C1 segment of cervical spinal cord (tissue), 14 donors: ENCODE measurements at regions not wholly inside any gene's neighbourhood (a gene's known extent, or its start where the extent isn't known, plus 50 kb on each side); places are given as distances from the start of the nearest gene placed in this dataset.

Experiments used
- DNase-seq, 14 donors: peaks; one replicate each; lab custom pipeline; 2025; lab: John Stamatoyannopoulos, UW

DNA sequence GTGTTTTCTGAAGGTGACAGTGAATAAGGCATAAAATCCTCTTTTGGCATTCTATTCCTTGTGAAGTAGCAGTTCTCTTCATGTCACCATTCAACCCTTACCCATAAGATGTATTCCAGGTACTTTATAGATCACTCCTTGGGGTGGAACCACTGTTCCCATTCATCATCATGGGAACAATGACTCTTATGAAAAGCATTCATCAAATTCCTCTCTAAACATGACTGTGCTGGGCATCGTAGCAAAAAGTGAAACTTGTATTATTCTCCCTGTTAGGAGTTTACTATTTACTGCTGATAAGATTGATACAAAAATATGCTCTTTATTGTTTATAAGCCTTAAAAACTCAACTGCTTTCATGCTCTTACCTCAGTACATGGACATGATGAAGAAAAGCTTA is 793.4 kb downstream of the LIG4 start:
- DNase-seq = no peak

DNA sequence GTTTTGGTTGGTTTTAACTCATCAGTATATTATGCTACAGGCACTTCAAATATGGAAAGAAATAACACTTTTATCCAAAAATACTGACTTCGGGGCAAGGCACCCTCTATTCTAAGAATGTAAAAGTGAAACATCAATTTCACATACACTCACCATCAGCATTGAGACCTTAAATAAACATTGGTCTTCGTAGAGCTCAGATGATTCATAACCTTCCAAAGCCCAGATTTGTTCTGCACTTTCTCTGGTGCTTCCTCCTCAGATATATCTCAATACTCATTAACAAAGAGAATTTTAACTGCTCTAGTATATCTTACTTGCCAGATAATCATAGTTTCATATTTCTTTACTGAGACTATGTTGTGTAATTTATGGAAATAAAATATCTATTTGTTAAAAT is 794.3 kb downstream of the LIG4 start:
- no peak for DNase-seq

DNA sequence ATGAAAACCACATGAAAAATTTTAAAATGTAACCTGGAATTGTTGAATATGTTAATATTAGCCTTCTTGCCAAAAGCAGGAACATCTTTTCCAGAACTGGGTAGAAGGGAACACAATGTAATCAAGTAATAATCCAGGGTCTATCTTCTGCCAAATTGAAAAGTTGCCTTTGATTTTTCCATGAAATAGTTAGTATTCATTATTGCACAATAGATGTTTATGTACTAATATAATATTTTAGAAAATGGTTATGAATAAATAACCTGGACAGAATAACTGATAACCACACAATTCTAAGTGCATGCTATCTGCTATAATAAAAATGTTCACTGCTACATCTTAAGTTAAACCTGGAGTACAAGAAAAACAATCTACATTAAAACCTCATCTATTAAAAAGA is 802.3 kb downstream of the LIG4 start:
- no peak for DNase-seq

DNA sequence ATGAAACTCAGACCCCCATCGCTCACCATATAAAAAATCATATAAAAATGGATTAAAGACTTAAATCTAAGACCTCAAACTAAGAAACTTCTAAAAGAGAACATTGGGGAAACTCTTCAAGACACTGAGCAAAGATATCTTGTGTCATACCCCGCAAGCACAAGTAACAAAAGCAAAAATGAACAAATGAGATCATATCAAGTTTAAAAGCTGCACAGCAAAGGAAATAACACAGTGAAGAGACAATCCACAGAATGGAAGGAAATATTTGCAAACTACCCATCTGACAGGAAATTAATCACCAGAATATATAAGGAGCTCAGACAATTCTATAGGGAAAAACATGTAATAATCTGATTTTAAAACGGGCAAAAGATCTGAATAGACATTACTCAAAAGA is 808.3 kb downstream of the LIG4 start:
- DNase-seq = no peak

DNA sequence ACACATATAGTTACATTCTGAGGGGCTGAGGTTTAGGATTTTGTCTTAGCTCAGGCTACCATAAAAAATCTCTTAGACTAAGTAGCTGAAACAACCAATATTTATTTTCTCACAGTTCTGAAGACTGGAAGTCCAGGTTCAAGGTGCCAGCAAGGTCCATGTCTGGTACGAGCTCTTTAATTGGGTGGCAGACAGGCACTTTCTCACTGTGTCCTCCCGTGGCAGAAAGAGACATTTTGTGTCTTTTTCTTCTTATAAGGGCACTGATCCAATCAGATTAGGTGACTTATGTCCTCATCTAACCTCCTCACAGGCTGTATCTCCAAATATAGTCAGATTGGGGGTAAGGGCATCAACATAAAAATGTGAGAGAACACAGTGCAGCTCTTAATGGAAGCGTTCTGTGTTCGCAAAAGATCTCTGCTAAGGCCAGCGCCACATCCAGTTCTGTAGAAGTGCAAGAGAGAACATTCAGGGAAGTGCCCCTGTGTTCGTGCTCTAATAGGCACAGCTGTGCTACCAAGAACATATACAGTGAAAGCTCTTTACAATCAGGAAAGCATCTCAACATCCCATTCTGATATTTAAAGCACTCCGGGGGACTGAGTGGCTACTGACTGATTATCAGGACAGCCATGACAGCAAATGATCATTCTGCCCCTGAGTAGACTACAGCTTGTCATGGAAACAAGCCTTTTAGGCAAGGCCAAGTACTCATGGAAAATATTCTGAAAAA is 819.2 kb downstream of the LIG4 start:
- no peak for DNase-seq

DNA sequence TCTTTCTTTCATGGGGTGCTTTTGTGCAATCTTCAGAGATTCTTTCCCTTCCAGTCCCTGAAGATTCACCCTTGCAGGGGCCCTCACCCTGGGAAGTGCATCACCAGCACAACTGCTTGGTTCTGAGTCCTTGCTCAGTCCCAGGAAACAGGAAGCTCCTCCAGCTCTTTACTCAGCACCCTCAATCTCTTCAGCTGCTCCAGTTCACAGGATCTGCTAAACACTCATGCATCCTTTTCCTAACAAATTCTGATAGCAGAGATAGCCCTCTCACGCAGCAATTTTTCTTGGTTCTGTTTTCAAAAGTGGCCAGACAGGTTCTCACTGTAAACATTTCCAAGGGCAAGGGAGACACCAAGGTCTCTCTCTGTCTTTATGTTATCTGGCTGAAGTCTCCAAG is 823.1 kb downstream of the LIG4 start:
- no peak for DNase-seq

DNA sequence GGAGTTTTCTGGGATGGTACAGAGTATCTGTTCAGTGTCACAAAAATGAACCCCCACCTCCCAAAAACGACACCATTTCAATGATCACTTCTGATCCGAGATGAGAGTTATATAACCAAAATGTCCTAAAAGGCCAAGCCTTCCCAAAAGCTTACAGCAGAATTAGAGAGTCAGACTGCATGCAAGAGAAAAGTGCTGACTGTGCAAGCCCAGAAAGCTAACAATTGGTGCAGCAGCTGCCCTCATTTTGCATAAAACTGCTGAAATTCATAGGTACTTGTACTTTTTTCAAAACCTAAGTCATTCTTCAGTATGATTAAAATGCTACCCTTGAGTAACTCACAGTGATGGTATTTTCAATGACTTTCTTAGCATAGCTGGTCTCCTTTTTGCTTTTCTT is 819.6 kb upstream of the ARGLU1 start:
- DNase-seq = no peak

DNA sequence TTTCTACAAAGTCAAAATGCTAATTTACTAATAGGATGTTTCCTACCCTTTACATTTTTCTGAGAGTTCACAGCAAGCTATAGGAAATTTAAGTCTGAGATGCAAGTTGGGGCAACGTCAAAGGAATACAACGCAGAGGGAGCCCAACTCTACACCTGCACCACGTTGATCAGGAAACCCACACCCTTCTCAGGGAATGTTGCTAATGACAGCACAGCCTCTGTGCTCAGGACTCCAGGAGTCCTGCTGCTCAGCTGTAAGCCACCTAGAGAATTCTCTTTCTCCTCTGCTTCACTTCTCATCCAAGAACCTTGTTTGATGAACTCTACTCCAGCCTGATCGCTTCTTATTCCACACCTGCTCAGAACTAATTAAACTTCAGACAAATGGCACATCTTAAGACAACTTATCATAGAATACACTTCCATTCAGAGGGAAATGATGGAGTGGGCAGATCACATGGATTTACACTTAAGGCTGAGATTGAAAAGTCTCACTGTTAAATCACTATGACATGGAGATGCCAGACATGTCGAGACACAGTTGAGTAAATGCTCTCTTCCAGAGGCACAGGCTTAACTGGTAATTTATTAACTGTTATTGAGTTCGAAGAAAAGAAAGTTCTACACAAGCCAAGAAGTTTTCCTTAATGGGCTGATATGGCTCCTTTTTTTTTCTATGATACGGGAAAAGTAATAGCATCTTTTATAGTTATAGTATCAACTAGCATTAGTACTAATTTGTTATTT is 811.6 kb upstream of the ARGLU1 start:
- DNase-seq = no peak

DNA sequence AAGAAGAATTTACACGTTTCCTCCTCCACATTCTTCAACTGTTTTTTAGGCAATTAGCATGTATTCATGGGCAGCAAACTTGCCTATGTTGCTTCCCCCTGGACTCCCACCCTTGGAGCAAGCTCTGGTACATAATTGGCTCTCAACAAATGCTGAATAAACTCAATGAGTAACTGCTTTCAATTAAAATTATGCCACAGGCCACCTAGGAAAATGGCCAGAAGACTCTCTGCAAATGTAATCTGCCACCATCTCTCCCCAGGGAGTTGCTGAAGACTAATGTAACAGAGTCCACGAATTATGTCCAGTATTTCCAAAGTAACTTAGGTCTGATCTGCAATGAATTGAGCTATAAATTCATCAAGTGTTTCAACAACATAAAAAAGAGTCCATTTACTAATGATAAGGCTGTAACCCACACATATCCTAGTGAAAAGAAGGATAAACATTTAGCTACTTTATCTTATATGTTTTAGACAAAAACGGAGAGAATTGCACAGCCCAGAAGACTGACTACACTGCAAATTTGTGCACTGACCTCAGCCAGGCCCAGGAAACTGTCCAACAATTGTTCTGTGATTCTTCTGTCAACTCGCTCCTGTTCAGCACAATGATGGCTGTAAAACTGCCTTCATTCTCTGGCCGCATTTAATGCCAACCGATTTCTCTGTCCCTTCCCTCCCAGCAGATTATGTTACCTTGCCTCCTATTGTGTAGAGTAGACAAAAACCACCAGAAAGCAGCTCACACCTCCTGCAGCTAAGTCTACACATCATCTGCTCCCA is 808.6 kb upstream of the ARGLU1 start:
- DNase-seq = no peak

DNA sequence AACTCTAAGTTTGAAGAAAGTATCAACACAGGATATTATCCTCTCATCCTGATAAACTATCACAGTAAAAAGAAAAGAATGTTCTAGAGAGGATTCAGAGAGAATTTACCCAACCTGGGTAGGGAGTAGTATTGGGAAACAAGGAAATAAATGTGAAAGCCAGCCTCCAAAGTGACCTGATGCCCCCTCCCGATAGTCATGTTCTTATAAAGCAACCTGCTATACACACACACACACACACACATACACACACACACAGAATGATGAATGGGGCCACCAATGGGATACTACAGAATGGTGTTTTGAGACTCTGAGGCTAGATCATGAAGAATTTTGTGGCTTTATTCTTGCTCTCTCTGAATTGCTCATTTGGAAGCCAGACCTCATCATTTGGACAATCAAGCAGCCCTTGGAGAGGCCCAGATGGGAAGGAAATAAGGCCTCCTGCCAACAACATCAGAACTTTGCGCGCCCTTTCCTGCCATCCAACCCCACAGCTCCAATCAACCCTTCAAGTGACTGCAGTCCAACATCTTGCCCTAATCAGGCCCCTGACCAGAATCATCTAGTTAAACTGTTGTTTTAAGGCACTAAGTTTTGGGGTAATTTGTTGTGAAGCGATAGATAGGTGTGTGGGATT is 807.9 kb upstream of the ARGLU1 start:
- no peak for DNase-seq

DNA sequence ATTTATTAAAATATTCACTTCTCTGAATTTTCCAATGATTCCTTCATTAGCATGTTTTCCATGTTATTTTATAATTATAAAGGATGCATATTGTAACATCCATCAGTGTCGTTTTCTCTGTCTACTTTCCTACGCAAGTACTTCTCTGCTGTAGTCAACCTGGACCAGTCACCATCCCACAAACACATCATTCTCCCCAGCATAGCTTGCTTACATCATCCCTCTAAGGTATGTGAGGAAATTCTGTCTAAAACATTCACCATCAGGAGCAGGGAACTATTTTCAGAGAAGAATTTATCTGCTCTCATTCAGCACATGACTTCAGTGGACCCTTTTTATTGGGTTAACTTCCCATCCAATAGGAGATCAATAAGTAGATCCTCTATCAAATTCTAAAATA is 806.1 kb upstream of the ARGLU1 start:
- DNase-seq = no peak

DNA sequence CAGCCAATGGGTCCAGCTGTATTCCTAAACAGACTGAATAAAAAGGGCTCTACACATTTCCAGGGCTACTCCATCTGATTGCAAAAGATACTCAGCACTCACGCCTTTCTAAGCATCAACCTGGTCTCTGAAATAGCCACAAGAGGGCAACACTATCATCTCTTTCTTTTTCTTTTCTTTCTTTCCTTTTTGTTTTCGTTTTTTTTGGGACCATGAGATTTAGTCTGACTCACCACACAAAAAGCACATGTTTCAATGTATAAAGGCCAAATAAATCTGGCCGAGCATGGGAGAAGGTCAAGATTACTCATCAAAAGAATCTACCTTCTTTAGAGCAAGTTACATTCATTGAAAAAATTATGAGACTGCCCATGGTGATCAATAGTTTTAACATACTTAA is 805.6 kb upstream of the ARGLU1 start:
- DNase-seq = peak in 1 of 14 donors; percentile 5

DNA sequence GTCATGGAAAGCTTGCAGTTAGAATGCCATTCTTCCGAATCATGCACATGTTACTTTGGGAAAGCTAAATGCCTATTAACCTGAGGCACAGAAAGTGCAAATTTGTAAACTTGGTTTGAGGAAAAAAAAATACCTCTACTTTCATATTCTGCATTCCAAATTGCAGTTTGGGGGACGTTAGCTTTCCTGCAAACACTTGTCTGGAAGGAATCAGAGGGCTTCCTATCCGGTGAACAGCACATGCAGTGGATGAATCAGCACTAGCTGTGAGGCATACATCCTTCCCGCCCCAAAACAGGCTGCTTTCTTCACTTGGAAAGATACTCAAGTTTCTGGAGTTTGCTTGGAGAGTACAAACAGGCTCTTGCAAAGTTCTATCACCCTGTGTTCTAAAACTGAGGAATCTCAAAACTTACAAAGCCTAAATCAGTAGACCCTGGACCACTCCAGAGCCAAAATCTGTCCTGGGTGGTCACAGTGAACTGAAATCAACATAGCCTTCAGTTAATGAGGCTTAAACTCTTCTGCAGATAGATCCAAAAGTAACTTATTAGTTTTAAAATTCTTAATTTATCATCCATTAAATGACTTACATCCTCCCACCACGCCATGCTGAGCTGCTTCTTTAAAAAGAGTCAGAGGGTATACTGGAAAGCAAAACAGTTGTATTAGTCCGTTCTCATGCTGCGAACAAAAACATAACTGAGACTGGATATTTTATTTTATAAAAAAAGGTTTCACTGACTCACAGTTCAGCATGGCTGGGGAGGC is 802.3 kb upstream of the ARGLU1 start:
- no peak for DNase-seq

DNA sequence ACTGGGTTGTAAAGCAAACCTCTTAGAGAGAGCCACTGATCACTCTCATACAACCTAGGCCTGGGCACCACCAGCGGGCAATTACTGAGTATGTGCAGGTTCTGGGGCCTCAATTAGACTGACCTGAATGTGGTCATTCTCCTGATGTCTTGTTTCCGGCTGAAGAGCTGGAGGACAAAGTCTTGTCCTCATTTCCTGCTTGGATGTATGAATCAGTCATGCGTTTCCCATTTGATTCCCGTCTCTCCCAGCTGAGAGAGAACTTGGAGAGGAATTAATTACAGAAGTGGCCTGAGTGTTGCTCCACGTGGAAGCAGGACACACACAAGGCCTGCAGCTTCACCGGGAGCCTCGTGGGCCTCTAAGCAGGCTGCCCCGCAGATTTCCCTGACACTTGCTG is 799.3 kb upstream of the ARGLU1 start:
- no peak for DNase-seq

DNA sequence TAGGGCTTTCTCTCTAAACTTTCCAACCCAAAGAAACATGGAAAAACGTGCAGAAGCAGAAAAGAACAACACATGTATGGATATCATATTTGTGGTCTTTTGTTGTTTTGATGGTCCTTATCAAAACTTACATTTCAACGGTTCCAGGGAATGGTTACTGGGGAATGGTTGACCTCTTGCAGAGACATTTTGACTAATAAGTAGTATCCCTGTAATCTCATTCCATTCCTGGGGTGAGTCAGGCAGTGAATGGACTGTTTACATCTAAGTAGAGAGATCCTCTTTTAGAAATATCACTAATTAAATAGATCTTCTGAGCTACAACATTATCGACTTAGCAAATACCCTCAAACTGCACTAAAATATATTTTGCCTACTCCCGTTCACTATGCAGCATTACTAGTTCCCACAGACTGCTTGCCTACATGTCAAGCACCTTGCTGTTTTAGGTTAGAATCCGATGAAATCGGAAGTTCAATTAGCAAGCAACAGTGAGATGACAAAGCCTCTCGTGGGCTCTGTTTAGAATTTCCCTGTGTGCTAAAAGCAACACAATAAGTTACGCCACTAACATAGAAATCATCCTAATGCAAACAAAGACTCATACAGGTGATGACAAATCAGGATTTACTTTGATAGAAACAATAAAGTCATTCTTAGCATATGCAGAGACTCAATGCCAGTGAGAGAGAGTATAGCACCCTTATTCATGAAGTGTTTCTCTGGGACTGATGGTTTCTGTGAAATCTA is 797.7 kb upstream of the ARGLU1 start:
- no peak for DNase-seq

DNA sequence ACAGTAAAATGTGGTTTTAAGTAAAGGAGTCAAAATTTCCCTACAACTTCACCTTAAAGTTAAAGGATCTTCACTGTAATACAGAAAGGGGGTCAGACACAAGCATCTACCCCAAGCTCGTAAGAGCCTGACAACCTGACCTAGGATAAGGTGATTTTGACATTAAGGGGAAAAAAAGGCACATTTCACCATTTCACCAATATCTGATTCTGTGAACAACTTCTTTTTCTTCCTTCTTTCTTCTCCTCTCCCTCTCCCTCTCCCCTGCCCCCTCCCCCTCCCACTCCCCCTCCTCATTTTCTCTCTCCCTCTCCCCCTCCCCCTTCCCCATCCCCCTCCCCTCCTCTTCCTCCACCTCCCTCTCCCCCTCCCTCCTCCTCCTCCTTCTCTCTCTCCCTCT is 796.7 kb upstream of the ARGLU1 start:
- no peak for DNase-seq

DNA sequence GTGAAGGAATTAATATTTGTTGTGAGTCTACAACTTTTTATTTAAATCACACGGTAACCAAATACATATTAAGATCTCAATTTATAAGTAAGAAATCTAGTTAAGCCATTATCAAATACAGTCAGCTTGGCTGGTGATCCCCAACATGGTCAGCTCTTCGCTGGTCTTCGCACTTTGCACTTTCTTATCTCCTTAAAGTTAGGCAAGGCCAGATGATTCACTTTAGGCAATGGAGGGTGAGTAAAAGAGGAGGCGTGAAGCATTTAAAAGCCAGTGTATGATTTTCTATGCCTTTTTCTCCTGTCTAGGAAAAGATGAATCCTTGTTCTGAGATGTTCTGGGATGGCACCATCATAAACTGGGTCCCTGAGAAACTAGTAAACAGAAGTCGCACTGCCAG is 793.7 kb upstream of the ARGLU1 start:
- no peak for DNase-seq

DNA sequence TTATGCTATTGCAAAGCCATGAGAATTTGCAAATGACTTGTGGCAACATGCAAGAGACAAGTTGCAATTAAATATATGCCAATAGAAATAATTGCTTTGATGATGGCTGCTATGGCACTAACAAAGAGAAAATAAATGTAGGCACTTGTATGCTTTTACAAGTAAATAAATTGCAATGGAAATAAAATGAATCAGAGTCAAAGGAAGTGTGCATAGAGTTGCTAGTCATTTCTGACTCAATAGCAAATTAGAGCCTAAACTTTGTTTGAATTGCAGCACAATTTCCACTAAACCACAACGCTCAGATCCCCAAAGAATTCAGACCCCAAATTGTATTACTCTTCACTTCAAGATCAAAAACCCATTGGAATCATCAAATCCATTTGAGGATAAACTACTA is 792.1 kb upstream of the ARGLU1 start:
- no peak for DNase-seq

DNA sequence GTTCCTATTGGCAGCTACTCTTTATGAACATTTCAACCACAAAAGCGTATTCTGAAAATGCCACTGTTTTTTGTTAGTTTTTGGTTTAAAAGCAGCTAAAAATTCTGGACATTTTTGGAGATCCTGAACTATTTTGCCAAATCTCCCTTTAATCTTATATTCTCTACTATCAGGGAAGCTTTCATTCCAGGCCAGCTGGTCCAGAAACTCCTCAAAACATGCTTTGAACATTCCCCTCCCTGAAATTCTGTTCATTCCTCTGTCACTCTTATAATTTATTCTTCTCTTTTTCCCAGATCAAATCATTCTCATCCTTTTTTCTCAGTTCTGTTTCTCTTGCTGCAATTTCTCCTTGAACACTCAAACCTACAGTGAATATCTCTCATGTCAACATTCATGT is 790.9 kb upstream of the ARGLU1 start:
- DNase-seq = no peak

DNA sequence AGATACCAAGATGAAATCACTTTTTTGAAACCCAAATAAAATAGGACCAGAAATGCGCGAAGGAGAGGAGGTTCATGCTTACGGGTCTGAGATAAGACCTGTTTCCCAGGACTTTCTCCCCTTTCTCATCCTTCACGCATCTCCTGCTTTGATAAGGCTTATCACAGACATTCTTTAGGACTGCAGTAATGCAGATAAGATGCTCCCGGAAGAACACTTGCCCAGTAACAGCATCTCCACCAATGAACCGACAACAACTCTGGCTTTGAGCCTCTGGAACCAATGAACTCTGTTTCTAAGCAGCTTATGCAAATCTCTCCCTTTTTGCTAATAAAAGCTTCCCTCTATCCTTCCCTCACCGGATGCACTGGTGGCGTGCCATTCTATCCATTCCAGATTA is 783.4 kb upstream of the ARGLU1 start:
- no peak for DNase-seq

DNA sequence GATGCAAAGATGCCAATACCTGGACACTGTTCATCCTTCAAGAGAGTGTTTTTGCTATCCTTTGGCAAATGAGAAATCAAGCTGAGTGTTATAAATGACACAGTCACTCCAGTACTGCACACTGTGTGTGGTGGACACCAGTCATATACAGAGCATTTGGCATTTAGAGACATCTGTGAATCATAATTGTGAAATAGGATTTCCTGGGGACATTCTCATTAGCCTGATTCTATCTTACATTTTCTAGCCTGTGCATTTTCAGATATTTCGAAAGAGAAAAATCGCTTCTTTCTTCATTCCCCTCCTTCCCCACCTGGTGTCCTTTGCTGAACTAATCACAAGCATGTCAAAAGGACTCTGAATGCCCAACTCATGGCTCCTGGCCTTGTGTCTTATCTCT is 781.0 kb upstream of the ARGLU1 start:
- DNase-seq = peak in 1 of 14 donors; percentile 3
